Breast epithelium (tissue), 4 donors: ENCODE measurements at regions not wholly inside any gene's neighbourhood (a gene's known extent, or its start where the extent isn't known, plus 50 kb on each side); places are given as distances from the start of the nearest gene placed in this dataset.
A peak's percentile ranks its signal among the peaks of the same experiment; 100 is the strongest.

ENCODE experiments used
- DNase-seq, 2 donors: peaks; one replicate each; pipeline ENCODE4 v3.0.0-alpha.2; 2019; ENCODE audit warnings: low spot score in 2 of 2
- H3K27ac ChIP-seq, 2 donors: fragments of 200-600 bp; sonication (generic) in 1 of 2; one replicate each; pipeline ENCODE4 v1.5.1; 2016 to 2019; ENCODE audit warnings: mild to moderate bottlenecking in 1 of 2
- H3K27me3 ChIP-seq, 2 donors: fragments of 200-600 bp; sonication (generic) in 1 of 2; one replicate each; pipeline versions ENCODE4 v1.5.1 to v1.6.0; 2017 to 2019; ENCODE audit warnings: control low read depth in 1 of 2, mild to moderate bottlenecking in 1 of 2
- H3K36me3 ChIP-seq: fragments of 200-600 bp; one replicate; pipeline ENCODE4 v1.5.1; 2019
- H3K4me1 ChIP-seq, 2 donors: fragments of 200-600 bp; sonication (generic); one replicate each; pipeline ENCODE4 v1.5.1; 2016 to 2019; ENCODE audit warnings: control low read depth in 1 of 2
- H3K4me3 ChIP-seq, 3 donors: fragments of 200-600 bp; sonication (generic); 1 replicate in 2 of 3; 2 replicates in 1 of 3; pipeline ENCODE4 v1.5.1; 2016 to 2019; ENCODE audit warnings: mild to moderate bottlenecking in 3 of 3, moderate library complexity in 2 of 3
- H3K9me3 ChIP-seq, 2 donors: fragments of 200-600 bp; sonication (generic) in 1 of 2; one replicate each; pipeline ENCODE4 v1.5.1; 2016 to 2019; ENCODE audit warnings: control low read depth in 1 of 2
- CTCF ChIP-seq, 3 donors: fragments of 450-650 bp; IDR thresholded peaks; one replicate each; pipeline ENCODE4 v1.5.1; 2016 to 2017; ENCODE audit warnings: antibody characterized with exemption in 3 of 3, mild to moderate bottlenecking in 3 of 3, moderate library complexity in 3 of 3
- POLR2A ChIP-seq: fragments of 450-650 bp; IDR thresholded peaks from one replicate; pipeline ENCODE4 v1.6.1; 2016; ENCODE audit warnings: antibody characterized with exemption, mild to moderate bottlenecking, moderate library complexity
- POLR2AphosphoS5 ChIP-seq, 3 donors: sonication (generic); formaldehyde crosslinking; IDR thresholded peaks; one replicate each; pipeline ENCODE4 v1.6.1; 2017; ENCODE audit warnings: antibody characterized with exemption in 3 of 3
- intact Hi-C: fragments of 100-400 bp; cut with DNase I; formaldehyde crosslinking; loops from one replicate; pipeline ENCODE4 v1.15.1; 2023; ENCODE audit warnings: low total_unique reads

- DNase-seq = no peak
- Histone ChIP-seq H3K27ac (no peak overlapping the region), H3K9me3 (no peaks in the 10 kb centered on the region), H3K36me3 (no peaks in the 10 kb centered on the region), H3K4me3 (no peak overlapping the region), H3K4me1 (no peaks in the 10 kb centered on the region), H3K27me3 (no peaks in the 10 kb centered on the region)
- intact Hi-C loops = loop anchor here (2.0 kb wide), 1 partner anchor 33 kb away; no protein-coding TSS in a partner anchor
- no peak for TF ChIP-seq POLR2AphosphoS5 (IDR thresholded peaks at IDR 0.05)
- no peak for TF ChIP-seq CTCF (IDR thresholded peaks at IDR 0.05)
- no peak for TF ChIP-seq POLR2A
These were observed 214.5 kb downstream of the GJA1 start for GRCh38 chr6:121649951-121650350.

GRCh38 chr6:121651420-121651819, 216.0 kb downstream of the GJA1 start:
- intact Hi-C loops = no loop called here
- TF ChIP-seq POLR2A (no peak), CTCF (IDR thresholded peaks at IDR 0.05) (no peak), POLR2AphosphoS5 (IDR thresholded peaks at IDR 0.05) (no peak)
- no peaks in the 10 kb centered on the region for H3K36me3 ChIP-seq
- peak overlapping the region in 1 of 2 donors; percentile 79 for H3K27ac ChIP-seq
- H3K4me1 ChIP-seq = no peaks in the 10 kb centered on the region
- no peaks in the 10 kb centered on the region for H3K27me3 ChIP-seq
- no peak for DNase-seq
- no peak overlapping the region for H3K4me3 ChIP-seq
- H3K9me3 ChIP-seq = no peaks in the 10 kb centered on the region

- Histone ChIP-seq H3K27me3 (no peaks in the 10 kb centered on the region), H3K9me3 (no peaks in the 10 kb centered on the region), H3K4me3 (no peak overlapping the region), H3K36me3 (no peaks in the 10 kb centered on the region), H3K4me1 (no peaks in the 10 kb centered on the region), H3K27ac (peak overlapping the region in 1 of 2 donors; percentile 79)
- TF ChIP-seq POLR2AphosphoS5 (IDR thresholded peaks at IDR 0.05) = no peak
- TF ChIP-seq CTCF (IDR thresholded peaks at IDR 0.05) = no peak
- intact Hi-C loops = no loop called here
- no peak for DNase-seq
These were observed 216.8 kb downstream of the GJA1 start for GRCh38 chr6:121652223-121652622.

GRCh38 chr6:121652726-121653623, 217.5 kb downstream of the GJA1 start:
- Histone ChIP-seq H3K4me3 (no peak overlapping the region), H3K27ac (peak overlapping the region; percentile 68 to 79), H3K4me1 (no peaks in the 10 kb centered on the region), H3K27me3 (no peaks in the 10 kb centered on the region), H3K36me3 (no peaks in the 10 kb centered on the region), H3K9me3 (no peaks in the 10 kb centered on the region)
- intact Hi-C loops = no loop called here
- TF ChIP-seq POLR2A (no peak), POLR2AphosphoS5 (IDR thresholded peaks at IDR 0.05) (no peak), CTCF (IDR thresholded peaks at IDR 0.05) (no peak)
- DNase-seq = no peak

GRCh38 chr6:121653624-121654008, 218.2 kb downstream of the GJA1 start:
- Histone ChIP-seq H3K4me1 (no peaks in the 10 kb centered on the region), H3K36me3 (no peaks in the 10 kb centered on the region), H3K9me3 (no peaks in the 10 kb centered on the region), H3K4me3 (no peak overlapping the region), H3K27me3 (no peaks in the 10 kb centered on the region), H3K27ac (peak overlapping the region; percentile 68 to 79)
- intact Hi-C loops = no loop called here
- DNase-seq = no peak
- TF ChIP-seq POLR2A (no peak), CTCF (IDR thresholded peaks at IDR 0.05) (no peak), POLR2AphosphoS5 (IDR thresholded peaks at IDR 0.05) (no peak)
